ENCODE measurements at regions not wholly inside any gene's neighbourhood (a gene's known extent, or its start where the extent isn't known, plus 50 kb on each side); places are given as distances from the start of the nearest gene placed in this dataset.

DNA sequence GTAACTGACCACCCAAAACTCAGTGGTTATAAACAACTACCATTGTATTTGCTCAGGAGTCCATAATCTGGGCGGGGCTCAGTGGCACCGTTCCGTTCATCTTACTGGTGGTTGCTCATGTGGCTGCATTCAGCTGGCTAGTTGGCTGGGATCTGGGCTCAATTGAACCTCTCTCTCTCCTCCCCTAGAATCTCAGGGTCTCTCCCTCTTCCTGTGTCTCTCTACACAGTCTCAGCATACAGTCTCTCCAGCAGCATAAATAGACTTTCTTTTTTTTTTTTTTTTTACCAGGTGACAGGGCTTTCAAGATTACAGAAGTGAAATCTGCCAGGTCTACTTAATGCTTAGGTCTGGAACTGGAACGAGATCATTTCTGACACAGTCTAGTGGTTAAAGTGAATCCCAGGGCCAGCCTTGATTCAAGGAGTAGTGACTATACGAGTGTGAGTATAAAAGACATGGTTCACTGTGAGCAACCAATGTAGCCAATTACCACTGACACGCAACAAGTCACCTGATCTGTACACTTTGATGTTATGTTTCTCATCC is 193.7 kb upstream of the ESRRG start:
- no peak for DNase-seq (ENCODE audit: low spot score)
- no peak overlapping the region for H2AFZ ChIP-seq (ENCODE audit: low read length)
- no peak overlapping the region for H3K14ac ChIP-seq (ENCODE audit: low read length)
- no peak overlapping the region for H3K18ac ChIP-seq (ENCODE audit: low read length)
- no peak overlapping the region for H3K4me2 ChIP-seq (ENCODE audit: insufficient read depth, low read length, poor library complexity, severe bottlenecking)
- peaks cover 0 to 2% of the 10 kb centered on the region in 2 donors for H3K4me1 ChIP-seq (ENCODE audit: control insufficient read depth in 2 of 2, insufficient read depth in 1 of 2, low read depth in 1 of 2, low read length in 2 of 2)
- H2BK120ac ChIP-seq (ENCODE audit: low read depth, low read length) = no peak overlapping the region
- no CpG with 5 or more reads among the region's 6 CpGs for WGBS, 2 donors (ENCODE audit: extremely low coverage in 2 of 2, insufficient read length in 2 of 2, insufficient replicate concordance in 1 of 2)
- no peaks in the 10 kb centered on the region for H3K79me1 ChIP-seq (ENCODE audit: low read depth, low read length)
- no peak overlapping the region for H3K4me3 ChIP-seq (ENCODE audit: low read length in 2 of 2)
- H4K91ac ChIP-seq (ENCODE audit: low read depth, low read length, poor library complexity) = no peak overlapping the region
- no peak overlapping the region for H2BK5ac ChIP-seq (ENCODE audit: low read length)
- H3K23ac ChIP-seq (ENCODE audit: low read depth, low read length, poor library complexity) = no peak overlapping the region
- H2BK15ac ChIP-seq (ENCODE audit: low read length) = no peak overlapping the region
- no peak overlapping the region for H3K27ac ChIP-seq (replicated peaks; ENCODE audit: low read length)
- H2BK12ac ChIP-seq (ENCODE audit: low read length) = no peak overlapping the region
- no peaks in the 10 kb centered on the region for H3K27me3 ChIP-seq (ENCODE audit: control insufficient read depth in 3 of 3, insufficient read depth in 3 of 3, low read depth in 1 of 3, low read length in 3 of 3)
- H3K4ac ChIP-seq (ENCODE audit: low read length) = no peak overlapping the region
- no peak overlapping the region for H3K9ac ChIP-seq (ENCODE audit: low read depth, low read length, poor library complexity)
- H2AK5ac ChIP-seq (ENCODE audit: low read depth, low read length) = no peak overlapping the region
- no peak overlapping the region for H4K8ac ChIP-seq (ENCODE audit: low read depth, low read length)
- H3K36me3 ChIP-seq (replicated peaks in 1 of 2; ENCODE audit: control insufficient read depth in 2 of 2, insufficient read depth in 2 of 2, low read length in 2 of 2) = no peaks in the 10 kb centered on the region
- no peaks in the 10 kb centered on the region for H3K9me3 ChIP-seq (replicated peaks in 1 of 2; ENCODE audit: control insufficient read depth in 2 of 2, insufficient read depth in 1 of 2, low read depth in 1 of 2, low read length in 2 of 2)

DNA sequence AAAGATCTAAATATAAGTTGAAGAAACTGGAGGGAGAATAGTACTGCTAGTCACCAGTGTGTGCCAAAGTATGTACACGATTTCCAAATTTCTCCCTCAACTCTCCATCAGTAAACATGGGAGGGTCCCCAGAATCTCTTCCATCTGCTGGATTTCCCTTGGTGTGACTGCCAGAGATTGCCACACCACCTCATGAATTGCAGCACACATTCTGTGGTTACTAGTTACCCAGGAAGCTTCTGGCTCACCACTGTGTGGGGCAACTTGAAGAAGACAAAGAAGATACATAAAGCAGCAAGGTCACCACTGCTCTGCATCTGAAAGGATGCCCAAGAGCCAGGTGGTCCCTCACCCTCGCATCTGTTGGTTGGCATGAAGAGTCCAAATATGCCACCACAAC is 191.7 kb upstream of the ESRRG start:
- Histone ChIP-seq H4K8ac (ENCODE audit: low read depth, low read length) (no peak overlapping the region), H2BK120ac (ENCODE audit: low read depth, low read length) (no peak overlapping the region), H2AK5ac (ENCODE audit: low read depth, low read length) (no peak overlapping the region), H3K14ac (ENCODE audit: low read length) (no peak overlapping the region), H3K4ac (ENCODE audit: low read length) (no peak overlapping the region), H3K9ac (ENCODE audit: low read depth, low read length, poor library complexity) (no peak overlapping the region), H4K91ac (ENCODE audit: low read depth, low read length, poor library complexity) (no peak overlapping the region), H3K4me3 (ENCODE audit: low read length in 2 of 2) (no peak overlapping the region), H3K23ac (ENCODE audit: low read depth, low read length, poor library complexity) (no peak overlapping the region), H3K4me2 (ENCODE audit: insufficient read depth, low read length, poor library complexity, severe bottlenecking) (no peak overlapping the region), H3K4me1 (ENCODE audit: control insufficient read depth in 2 of 2, insufficient read depth in 1 of 2, low read depth in 1 of 2, low read length in 2 of 2) (peaks cover 0 to 9% of the 10 kb centered on the region in 2 donors), H3K9me3 (replicated peaks in 1 of 2; ENCODE audit: control insufficient read depth in 2 of 2, insufficient read depth in 1 of 2, low read depth in 1 of 2, low read length in 2 of 2) (no peaks in the 10 kb centered on the region), H3K18ac (ENCODE audit: low read length) (no peak overlapping the region), H3K27me3 (ENCODE audit: control insufficient read depth in 3 of 3, insufficient read depth in 3 of 3, low read depth in 1 of 3, low read length in 3 of 3) (no peaks in the 10 kb centered on the region), H3K27ac (replicated peaks; ENCODE audit: low read length) (no peak overlapping the region), H3K36me3 (replicated peaks in 1 of 2; ENCODE audit: control insufficient read depth in 2 of 2, insufficient read depth in 2 of 2, low read length in 2 of 2) (no peaks in the 10 kb centered on the region), H2AFZ (ENCODE audit: low read length) (no peak overlapping the region), H2BK12ac (ENCODE audit: low read length) (no peak overlapping the region), H3K79me1 (ENCODE audit: low read depth, low read length) (no peaks in the 10 kb centered on the region), H2BK15ac (ENCODE audit: low read length) (no peak overlapping the region), H2BK5ac (ENCODE audit: low read length) (no peak overlapping the region)
- no CpG with 5 or more reads among the region's 2 CpGs for WGBS, 2 donors (ENCODE audit: extremely low coverage in 2 of 2, insufficient read length in 2 of 2, insufficient replicate concordance in 1 of 2)
- DNase-seq (ENCODE audit: low spot score) = no peak

DNA sequence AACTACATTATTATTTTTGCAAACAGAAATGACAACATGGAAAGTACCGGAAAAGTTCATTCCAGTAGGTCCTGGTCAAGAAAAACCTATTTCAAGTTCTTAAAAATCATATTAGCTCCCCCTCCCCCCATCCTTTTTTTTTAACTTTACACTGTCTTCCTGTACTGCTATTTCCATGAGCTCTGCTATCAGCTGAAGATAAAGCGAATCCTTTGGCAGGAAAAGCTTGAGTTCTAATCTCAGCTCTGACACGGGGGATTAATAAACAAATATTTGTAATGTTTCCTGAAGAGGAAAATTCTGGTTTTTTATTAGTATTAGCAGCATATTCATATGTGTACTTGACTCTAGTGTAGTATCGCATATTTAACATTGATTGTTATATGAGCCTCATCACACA is 190.7 kb upstream of the ESRRG start:
- Histone ChIP-seq H2BK5ac (ENCODE audit: low read length) (no peak overlapping the region), H3K4me2 (ENCODE audit: insufficient read depth, low read length, poor library complexity, severe bottlenecking) (no peak overlapping the region), H3K23ac (ENCODE audit: low read depth, low read length, poor library complexity) (no peak overlapping the region), H3K27me3 (ENCODE audit: control insufficient read depth in 3 of 3, insufficient read depth in 3 of 3, low read depth in 1 of 3, low read length in 3 of 3) (no peaks in the 10 kb centered on the region), H3K27ac (replicated peaks; ENCODE audit: low read length) (no peak overlapping the region), H2AFZ (ENCODE audit: low read length) (no peak overlapping the region), H4K8ac (ENCODE audit: low read depth, low read length) (no peak overlapping the region), H3K4me1 (ENCODE audit: control insufficient read depth in 2 of 2, insufficient read depth in 1 of 2, low read depth in 1 of 2, low read length in 2 of 2) (peaks cover 0 to 10% of the 10 kb centered on the region in 2 donors), H3K4ac (ENCODE audit: low read length) (no peak overlapping the region), H2BK120ac (ENCODE audit: low read depth, low read length) (no peak overlapping the region), H3K4me3 (ENCODE audit: low read length in 2 of 2) (no peak overlapping the region), H3K9me3 (replicated peaks in 1 of 2; ENCODE audit: control insufficient read depth in 2 of 2, insufficient read depth in 1 of 2, low read depth in 1 of 2, low read length in 2 of 2) (no peaks in the 10 kb centered on the region), H3K18ac (ENCODE audit: low read length) (no peak overlapping the region), H3K9ac (ENCODE audit: low read depth, low read length, poor library complexity) (no peak overlapping the region), H2AK5ac (ENCODE audit: low read depth, low read length) (no peak overlapping the region), H2BK12ac (ENCODE audit: low read length) (no peak overlapping the region), H2BK15ac (ENCODE audit: low read length) (no peak overlapping the region), H3K36me3 (replicated peaks in 1 of 2; ENCODE audit: control insufficient read depth in 2 of 2, insufficient read depth in 2 of 2, low read length in 2 of 2) (no peaks in the 10 kb centered on the region), H3K14ac (ENCODE audit: low read length) (no peak overlapping the region), H3K79me1 (ENCODE audit: low read depth, low read length) (no peaks in the 10 kb centered on the region), H4K91ac (ENCODE audit: low read depth, low read length, poor library complexity) (no peak overlapping the region)
- no CpG with 5 or more reads among the region's 4 CpGs for WGBS, 2 donors (ENCODE audit: extremely low coverage in 2 of 2, insufficient read length in 2 of 2, insufficient replicate concordance in 1 of 2)
- no peak for DNase-seq (ENCODE audit: low spot score)

DNA sequence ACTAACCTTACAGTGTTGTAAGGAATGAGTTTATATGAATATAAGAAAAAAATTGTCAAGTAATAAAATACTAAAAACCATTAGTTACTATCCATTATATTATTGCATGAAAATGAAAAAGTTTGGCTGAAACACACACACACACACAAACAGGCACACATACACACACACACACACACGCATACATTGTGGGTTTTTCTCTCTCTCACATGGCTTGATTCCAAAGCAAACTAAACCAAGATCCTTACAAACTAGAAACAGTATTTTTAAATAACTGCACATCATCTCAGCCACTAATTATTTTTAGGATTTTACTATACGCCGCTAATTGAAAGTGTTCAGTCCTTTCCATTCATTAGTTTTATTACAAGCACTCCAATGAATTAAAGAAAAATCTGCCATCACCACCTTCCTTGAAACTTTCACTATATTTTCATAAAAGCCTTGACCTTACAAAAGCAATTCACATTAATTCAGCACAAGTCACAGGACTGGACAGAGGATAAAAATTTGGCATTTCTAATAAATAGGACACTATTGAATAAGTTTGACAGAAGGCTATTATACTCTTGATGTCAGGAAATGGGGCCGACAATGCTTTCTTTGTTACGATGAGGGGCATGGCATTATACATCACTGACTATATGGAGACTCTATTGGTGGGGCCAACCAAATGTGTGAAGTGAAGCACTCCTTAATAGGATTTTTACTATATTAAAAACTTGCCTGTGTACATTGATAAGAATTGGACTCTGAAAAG is 187.0 kb upstream of the ESRRG start:
- no peak overlapping the region for H4K8ac ChIP-seq (ENCODE audit: low read depth, low read length)
- H3K9ac ChIP-seq (ENCODE audit: low read depth, low read length, poor library complexity) = no peak overlapping the region
- no peaks in the 10 kb centered on the region for H3K9me3 ChIP-seq (replicated peaks in 1 of 2; ENCODE audit: control insufficient read depth in 2 of 2, insufficient read depth in 1 of 2, low read depth in 1 of 2, low read length in 2 of 2)
- no peak overlapping the region for H2AK5ac ChIP-seq (ENCODE audit: low read depth, low read length)
- DNase-seq (ENCODE audit: low spot score) = no peak
- H3K27ac ChIP-seq (replicated peaks; ENCODE audit: low read length) = no peak overlapping the region
- H2AFZ ChIP-seq (ENCODE audit: low read length) = no peak overlapping the region
- no peak overlapping the region for H2BK120ac ChIP-seq (ENCODE audit: low read depth, low read length)
- no peak overlapping the region for H3K14ac ChIP-seq (ENCODE audit: low read length)
- no peaks in the 10 kb centered on the region for H3K79me1 ChIP-seq (ENCODE audit: low read depth, low read length)
- H3K4ac ChIP-seq (ENCODE audit: low read length) = no peak overlapping the region
- H2BK12ac ChIP-seq (ENCODE audit: low read length) = no peak overlapping the region
- H3K4me2 ChIP-seq (ENCODE audit: insufficient read depth, low read length, poor library complexity, severe bottlenecking) = no peak overlapping the region
- H3K4me3 ChIP-seq (ENCODE audit: low read length in 2 of 2) = no peak overlapping the region
- H3K18ac ChIP-seq (ENCODE audit: low read length) = no peak overlapping the region
- H2BK5ac ChIP-seq (ENCODE audit: low read length) = no peak overlapping the region
- no peak overlapping the region for H3K23ac ChIP-seq (ENCODE audit: low read depth, low read length, poor library complexity)
- H3K36me3 ChIP-seq (replicated peaks in 1 of 2; ENCODE audit: control insufficient read depth in 2 of 2, insufficient read depth in 2 of 2, low read length in 2 of 2) = no peaks in the 10 kb centered on the region
- H4K91ac ChIP-seq (ENCODE audit: low read depth, low read length, poor library complexity) = no peak overlapping the region
- H3K27me3 ChIP-seq (ENCODE audit: control insufficient read depth in 3 of 3, insufficient read depth in 3 of 3, low read depth in 1 of 3, low read length in 3 of 3) = no peaks in the 10 kb centered on the region
- no peak overlapping the region for H2BK15ac ChIP-seq (ENCODE audit: low read length)
- peaks cover 0 to 7% of the 10 kb centered on the region in 2 donors for H3K4me1 ChIP-seq (ENCODE audit: control insufficient read depth in 2 of 2, insufficient read depth in 1 of 2, low read depth in 1 of 2, low read length in 2 of 2)
- no CpG with 5 or more reads among the region's 5 CpGs for WGBS, 2 donors (ENCODE audit: extremely low coverage in 2 of 2, insufficient read length in 2 of 2, insufficient replicate concordance in 1 of 2)

Measured in neuronal stem cell (in vitro differentiated cells).